ENCODE measurements at regions not wholly inside any gene's neighbourhood (a gene's known extent, or its start where the extent isn't known, plus 50 kb on each side); places are given as distances from the start of the nearest gene placed in this dataset.

DNA sequence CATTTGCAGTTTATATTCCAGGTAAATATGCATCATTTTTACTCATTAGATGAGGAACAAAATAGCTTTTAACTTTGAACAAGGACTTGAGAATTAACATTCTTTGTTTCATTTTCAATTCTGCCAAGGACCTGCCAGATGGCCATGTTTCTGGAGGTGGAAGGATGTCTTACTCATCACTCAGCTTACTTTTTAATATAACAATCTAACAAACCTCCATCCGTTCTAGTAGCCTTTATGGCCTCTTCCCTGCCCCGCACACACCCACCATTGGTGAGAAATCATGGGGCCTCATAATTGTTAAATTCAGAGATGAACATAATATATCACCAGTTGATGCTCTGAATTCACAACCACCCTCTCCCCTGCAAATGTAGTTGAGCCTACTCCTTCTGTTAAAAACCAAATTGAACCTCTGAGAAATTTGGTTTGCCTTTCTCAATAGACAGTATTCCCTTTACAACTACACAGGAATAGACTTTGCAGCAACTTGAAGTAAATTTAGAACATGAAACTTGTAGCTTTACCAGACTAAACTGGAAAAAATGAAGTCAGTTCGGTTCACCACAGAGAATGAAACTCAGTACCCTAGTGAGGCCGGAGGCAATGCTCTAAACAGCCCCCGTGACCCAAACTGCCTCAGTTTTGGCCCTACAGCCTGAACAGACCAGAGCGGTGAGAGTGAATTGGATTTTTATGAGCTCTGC, 50.1 kb upstream of the ACSL4 start:
- TF ChIP-seq, protein P1, sequence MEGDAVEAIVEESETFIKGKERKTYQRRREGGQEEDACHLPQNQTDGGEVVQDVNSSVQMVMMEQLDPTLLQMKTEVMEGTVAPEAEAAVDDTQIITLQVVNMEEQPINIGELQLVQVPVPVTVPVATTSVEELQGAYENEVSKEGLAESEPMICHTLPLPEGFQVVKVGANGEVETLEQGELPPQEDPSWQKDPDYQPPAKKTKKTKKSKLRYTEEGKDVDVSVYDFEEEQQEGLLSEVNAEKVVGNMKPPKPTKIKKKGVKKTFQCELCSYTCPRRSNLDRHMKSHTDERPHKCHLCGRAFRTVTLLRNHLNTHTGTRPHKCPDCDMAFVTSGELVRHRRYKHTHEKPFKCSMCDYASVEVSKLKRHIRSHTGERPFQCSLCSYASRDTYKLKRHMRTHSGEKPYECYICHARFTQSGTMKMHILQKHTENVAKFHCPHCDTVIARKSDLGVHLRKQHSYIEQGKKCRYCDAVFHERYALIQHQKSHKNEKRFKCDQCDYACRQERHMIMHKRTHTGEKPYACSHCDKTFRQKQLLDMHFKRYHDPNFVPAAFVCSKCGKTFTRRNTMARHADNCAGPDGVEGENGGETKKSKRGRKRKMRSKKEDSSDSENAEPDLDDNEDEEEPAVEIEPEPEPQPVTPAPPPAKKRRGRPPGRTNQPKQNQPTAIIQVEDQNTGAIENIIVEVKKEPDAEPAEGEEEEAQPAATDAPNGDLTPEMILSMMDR (IDR thresholded peaks at IDR 0.05; ENCODE audit: insufficient read depth, low read length): no peak
- no peak for TF ChIP-seq POLR2AphosphoS5 (IDR thresholded peaks at IDR 0.05; ENCODE audit: low read depth)
- no peak for TF ChIP-seq GABPA (IDR thresholded peaks at IDR 0.05; ENCODE audit: low read depth)
